ENCODE measurements at regions not wholly inside any gene's neighbourhood (a gene's known extent, or its start where the extent isn't known, plus 50 kb on each side); places are given as distances from the start of the nearest gene placed in this dataset.

GRCh38 chr5:4651806-4652565 lies 488.1 kb upstream of the ADAMTS16 start:
- TF ChIP-seq CTCF (IDR thresholded peaks at IDR 0.05) (no peak), POLR2A (IDR thresholded peaks at IDR 0.05) (no peak)
- intact Hi-C loops (cut with DNase I; ENCODE audit: low total_unique reads), result no loop called here
- no peak overlapping the region for H3K4me3 ChIP-seq (ENCODE audit: low read depth, poor library complexity, severe bottlenecking)
- DNase-seq (ENCODE audit: low spot score in 2 of 2), result no peak
- WGBS, 2 donors, result 66 to 68% methylated on average over 6 of the region's 6 CpGs

GRCh38 chr5:4653475-4653874 lies 486.7 kb upstream of the ADAMTS16 start:
- WGBS, 2 donors, result 60 to 82% methylated on average over 1 of the region's 1 CpG
- intact Hi-C loops (cut with DNase I; ENCODE audit: low total_unique reads), result no loop called here
- DNase-seq (ENCODE audit: low spot score in 2 of 2), result no peak
- no peak overlapping the region for H3K4me3 ChIP-seq (ENCODE audit: low read depth, poor library complexity, severe bottlenecking)
- no peak for TF ChIP-seq CTCF (IDR thresholded peaks at IDR 0.05)
- TF ChIP-seq POLR2A (IDR thresholded peaks at IDR 0.05), result no peak

GRCh38 chr5:4659851-4660250 lies 480.3 kb upstream of the ADAMTS16 start:
- intact Hi-C loops (cut with DNase I; ENCODE audit: low total_unique reads), result no loop called here
- no peak for TF ChIP-seq POLR2A (IDR thresholded peaks at IDR 0.05)
- no peak for TF ChIP-seq CTCF (IDR thresholded peaks at IDR 0.05)

GRCh38 chr5:4661326-4661725 lies 478.8 kb upstream of the ADAMTS16 start:
- 84 to 90% methylated on average over 8 of the region's 8 CpGs for WGBS, 2 donors
- intact Hi-C loops (cut with DNase I; ENCODE audit: low total_unique reads), result no loop called here
- TF ChIP-seq CTCF (IDR thresholded peaks at IDR 0.05), result no peak
- no peak for TF ChIP-seq POLR2A (IDR thresholded peaks at IDR 0.05)
- no peak for DNase-seq (ENCODE audit: low spot score in 2 of 2)
- H3K4me3 ChIP-seq (ENCODE audit: low read depth, poor library complexity, severe bottlenecking), result no peak overlapping the region

More at GRCh38 chr5:4659851-4660250, 480.3 kb upstream of the ADAMTS16 start:
- no peak overlapping the region for H3K4me3 ChIP-seq (ENCODE audit: low read depth, poor library complexity, severe bottlenecking)
- DNase-seq (ENCODE audit: low spot score in 2 of 2), result no peak
- 81 to 93% methylated on average over 1 of the region's 1 CpG for WGBS, 2 donors

GRCh38 chr5:4661836-4662235 lies 478.3 kb upstream of the ADAMTS16 start:
- 87 to 88% methylated on average over 7 of the region's 7 CpGs for WGBS, 2 donors
- TF ChIP-seq POLR2A (IDR thresholded peaks at IDR 0.05) (no peak), CTCF (IDR thresholded peaks at IDR 0.05) (no peak)
- intact Hi-C loops (cut with DNase I; ENCODE audit: low total_unique reads), result no loop called here
- no peak overlapping the region for H3K4me3 ChIP-seq (ENCODE audit: low read depth, poor library complexity, severe bottlenecking)
- no peak for DNase-seq (ENCODE audit: low spot score in 2 of 2)

- no peak overlapping the region for H3K4me3 ChIP-seq (ENCODE audit: low read depth, poor library complexity, severe bottlenecking)
- DNase-seq (ENCODE audit: low spot score in 2 of 2), result no peak
- intact Hi-C loops (cut with DNase I; ENCODE audit: low total_unique reads), result no loop called here
- no peak for TF ChIP-seq POLR2A (IDR thresholded peaks at IDR 0.05)
- TF ChIP-seq CTCF (IDR thresholded peaks at IDR 0.05), result no peak
- 82 to 91% methylated on average over 5 of the region's 5 CpGs for WGBS, 2 donors
Measured at GRCh38 chr5:4662756-4663155, 477.4 kb upstream of the ADAMTS16 start.
